Upper lobe of left lung (tissue), 4 donors: ENCODE measurements at regions not wholly inside any gene's neighbourhood (a gene's known extent, or its start where the extent isn't known, plus 50 kb on each side); places are given as distances from the start of the nearest gene placed in this dataset.

Experiments
- EP300 ChIP-seq, 4 donors: sonication (generic); formaldehyde crosslinking; IDR thresholded peaks; one replicate each; pipeline ENCODE4 v1.5.1; 2017; ENCODE audit warnings: antibody characterized with exemption in 4 of 4, control low read depth in 2 of 4
- POLR2A ChIP-seq, 4 donors: fragments of 450-650 bp; IDR thresholded peaks; one replicate each; pipeline ENCODE4 v1.5.1; 2016 to 2017; ENCODE audit warnings: antibody characterized with exemption in 4 of 4, mild to moderate bottlenecking in 2 of 4
- POLR2AphosphoS5 ChIP-seq, 2 donors: sonication (generic); formaldehyde crosslinking; IDR thresholded peaks; one replicate each; pipeline ENCODE4 v1.5.1; 2017; ENCODE audit warnings: antibody characterized with exemption in 2 of 2
- TF ChIP-seq, protein P1 (sequence below), 6 experiments: fragments of 450-650 bp in 4 of 6; fragments of 200-600 bp in 2 of 6; sonication (generic) in 2 of 6; IDR thresholded peaks; one replicate each; pipeline ENCODE4 v1.5.1; 2016 to 2019; ENCODE audit warnings: antibody characterized with exemption in 6 of 6

- TF ChIP-seq, protein P1, sequence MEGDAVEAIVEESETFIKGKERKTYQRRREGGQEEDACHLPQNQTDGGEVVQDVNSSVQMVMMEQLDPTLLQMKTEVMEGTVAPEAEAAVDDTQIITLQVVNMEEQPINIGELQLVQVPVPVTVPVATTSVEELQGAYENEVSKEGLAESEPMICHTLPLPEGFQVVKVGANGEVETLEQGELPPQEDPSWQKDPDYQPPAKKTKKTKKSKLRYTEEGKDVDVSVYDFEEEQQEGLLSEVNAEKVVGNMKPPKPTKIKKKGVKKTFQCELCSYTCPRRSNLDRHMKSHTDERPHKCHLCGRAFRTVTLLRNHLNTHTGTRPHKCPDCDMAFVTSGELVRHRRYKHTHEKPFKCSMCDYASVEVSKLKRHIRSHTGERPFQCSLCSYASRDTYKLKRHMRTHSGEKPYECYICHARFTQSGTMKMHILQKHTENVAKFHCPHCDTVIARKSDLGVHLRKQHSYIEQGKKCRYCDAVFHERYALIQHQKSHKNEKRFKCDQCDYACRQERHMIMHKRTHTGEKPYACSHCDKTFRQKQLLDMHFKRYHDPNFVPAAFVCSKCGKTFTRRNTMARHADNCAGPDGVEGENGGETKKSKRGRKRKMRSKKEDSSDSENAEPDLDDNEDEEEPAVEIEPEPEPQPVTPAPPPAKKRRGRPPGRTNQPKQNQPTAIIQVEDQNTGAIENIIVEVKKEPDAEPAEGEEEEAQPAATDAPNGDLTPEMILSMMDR (IDR thresholded peaks at IDR 0.05): no peak
- TF ChIP-seq POLR2AphosphoS5 (IDR thresholded peaks at IDR 0.05): no peak
- TF ChIP-seq POLR2A (IDR thresholded peaks at IDR 0.05): no peak
- TF ChIP-seq EP300 (IDR thresholded peaks at IDR 0.05): no peak
Observed at GRCh38 chr1:79959635-79960034, 953.1 kb upstream of the ADGRL4 start.
